ENCODE measurements at regions not wholly inside any gene's neighbourhood (a gene's known extent, or its start where the extent isn't known, plus 50 kb on each side); places are given as distances from the start of the nearest gene placed in this dataset.

GRCh38 chr6:90993770-90994169 is 406.9 kb upstream of the MAP3K7 start:
- no peak for TF ChIP-seq CTCF (IDR thresholded peaks at IDR 0.05)
- TF ChIP-seq POLR2A (IDR thresholded peaks at IDR 0.05), result no peak

Measured in thyroid gland (tissue), 4 donors.